ENCODE measurements at regions not wholly inside any gene's neighbourhood (a gene's known extent, or its start where the extent isn't known, plus 50 kb on each side); places are given as distances from the start of the nearest gene placed in this dataset.

DNA sequence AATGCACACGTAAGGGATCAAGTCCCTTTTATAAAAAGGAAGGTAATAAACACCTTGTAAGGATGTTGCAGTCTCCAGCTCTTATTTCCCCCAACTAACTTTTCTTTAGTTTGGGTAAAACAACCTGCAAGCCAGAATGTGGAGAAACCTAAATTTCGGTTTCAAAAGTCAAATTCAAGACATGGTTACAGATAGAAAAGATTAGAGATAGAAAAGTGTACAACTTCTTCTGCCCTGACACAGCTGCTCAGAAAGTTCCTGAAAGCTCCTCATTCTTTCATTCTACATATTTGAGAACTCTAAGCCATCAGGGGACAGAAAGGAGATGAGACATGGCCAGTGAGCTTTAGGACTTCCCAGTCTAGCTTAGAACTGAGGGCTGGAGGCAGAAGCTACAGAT lies 574.9 kb downstream of the DIPK2A start:
- no peak overlapping the region for H3K4me3 ChIP-seq (ENCODE audit: low read length)
- H3K27me3 ChIP-seq (ENCODE audit: insufficient read depth, low read depth, low read length), result no peaks in the 10 kb centered on the region
- no peaks in the 10 kb centered on the region for H3K36me3 ChIP-seq (ENCODE audit: insufficient read depth, low read length)
- no peaks in the 10 kb centered on the region for H3K9me2 ChIP-seq (ENCODE audit: insufficient read depth, low read length)
- H2AFZ ChIP-seq (ENCODE audit: low read depth, low read length), result no peak overlapping the region
- no peaks in the 10 kb centered on the region for H4K20me1 ChIP-seq (ENCODE audit: insufficient read depth)
- H3K27ac ChIP-seq (ENCODE audit: low read length), result no peak overlapping the region
- no peaks in the 10 kb centered on the region for H3K9me3 ChIP-seq (ENCODE audit: low read length)
- no peak for TF ChIP-seq POLR2AphosphoS5 (IDR thresholded peaks at IDR 0.05)
- no peak for TF ChIP-seq EZH2 (IDR thresholded peaks at IDR 0.05; ENCODE audit: borderline replicate concordance, insufficient read depth, low read length, poor library complexity, severe bottlenecking)
- TF ChIP-seq TAF1 (IDR thresholded peaks at IDR 0.05; ENCODE audit: low read depth), result no peak
- TF ChIP-seq SMC3 (conservative IDR thresholded peaks at IDR 0.05; ENCODE audit: poor library complexity), result no peak
- no peak for TF ChIP-seq RAD21 (conservative IDR thresholded peaks at IDR 0.05)
- TF ChIP-seq MXI1 (conservative IDR thresholded peaks at IDR 0.05; ENCODE audit: poor library complexity, severe bottlenecking), result no peak
- no peak for TF ChIP-seq EP300 (conservative IDR thresholded peaks at IDR 0.05; ENCODE audit: poor library complexity, severe bottlenecking)
- TF ChIP-seq, protein P1, sequence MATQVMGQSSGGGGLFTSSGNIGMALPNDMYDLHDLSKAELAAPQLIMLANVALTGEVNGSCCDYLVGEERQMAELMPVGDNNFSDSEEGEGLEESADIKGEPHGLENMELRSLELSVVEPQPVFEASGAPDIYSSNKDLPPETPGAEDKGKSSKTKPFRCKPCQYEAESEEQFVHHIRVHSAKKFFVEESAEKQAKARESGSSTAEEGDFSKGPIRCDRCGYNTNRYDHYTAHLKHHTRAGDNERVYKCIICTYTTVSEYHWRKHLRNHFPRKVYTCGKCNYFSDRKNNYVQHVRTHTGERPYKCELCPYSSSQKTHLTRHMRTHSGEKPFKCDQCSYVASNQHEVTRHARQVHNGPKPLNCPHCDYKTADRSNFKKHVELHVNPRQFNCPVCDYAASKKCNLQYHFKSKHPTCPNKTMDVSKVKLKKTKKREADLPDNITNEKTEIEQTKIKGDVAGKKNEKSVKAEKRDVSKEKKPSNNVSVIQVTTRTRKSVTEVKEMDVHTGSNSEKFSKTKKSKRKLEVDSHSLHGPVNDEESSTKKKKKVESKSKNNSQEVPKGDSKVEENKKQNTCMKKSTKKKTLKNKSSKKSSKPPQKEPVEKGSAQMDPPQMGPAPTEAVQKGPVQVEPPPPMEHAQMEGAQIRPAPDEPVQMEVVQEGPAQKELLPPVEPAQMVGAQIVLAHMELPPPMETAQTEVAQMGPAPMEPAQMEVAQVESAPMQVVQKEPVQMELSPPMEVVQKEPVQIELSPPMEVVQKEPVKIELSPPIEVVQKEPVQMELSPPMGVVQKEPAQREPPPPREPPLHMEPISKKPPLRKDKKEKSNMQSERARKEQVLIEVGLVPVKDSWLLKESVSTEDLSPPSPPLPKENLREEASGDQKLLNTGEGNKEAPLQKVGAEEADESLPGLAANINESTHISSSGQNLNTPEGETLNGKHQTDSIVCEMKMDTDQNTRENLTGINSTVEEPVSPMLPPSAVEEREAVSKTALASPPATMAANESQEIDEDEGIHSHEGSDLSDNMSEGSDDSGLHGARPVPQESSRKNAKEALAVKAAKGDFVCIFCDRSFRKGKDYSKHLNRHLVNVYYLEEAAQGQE (IDR thresholded peaks at IDR 0.05; ENCODE audit: borderline replicate concordance), result no peak
- TF ChIP-seq, protein P2, sequence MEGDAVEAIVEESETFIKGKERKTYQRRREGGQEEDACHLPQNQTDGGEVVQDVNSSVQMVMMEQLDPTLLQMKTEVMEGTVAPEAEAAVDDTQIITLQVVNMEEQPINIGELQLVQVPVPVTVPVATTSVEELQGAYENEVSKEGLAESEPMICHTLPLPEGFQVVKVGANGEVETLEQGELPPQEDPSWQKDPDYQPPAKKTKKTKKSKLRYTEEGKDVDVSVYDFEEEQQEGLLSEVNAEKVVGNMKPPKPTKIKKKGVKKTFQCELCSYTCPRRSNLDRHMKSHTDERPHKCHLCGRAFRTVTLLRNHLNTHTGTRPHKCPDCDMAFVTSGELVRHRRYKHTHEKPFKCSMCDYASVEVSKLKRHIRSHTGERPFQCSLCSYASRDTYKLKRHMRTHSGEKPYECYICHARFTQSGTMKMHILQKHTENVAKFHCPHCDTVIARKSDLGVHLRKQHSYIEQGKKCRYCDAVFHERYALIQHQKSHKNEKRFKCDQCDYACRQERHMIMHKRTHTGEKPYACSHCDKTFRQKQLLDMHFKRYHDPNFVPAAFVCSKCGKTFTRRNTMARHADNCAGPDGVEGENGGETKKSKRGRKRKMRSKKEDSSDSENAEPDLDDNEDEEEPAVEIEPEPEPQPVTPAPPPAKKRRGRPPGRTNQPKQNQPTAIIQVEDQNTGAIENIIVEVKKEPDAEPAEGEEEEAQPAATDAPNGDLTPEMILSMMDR (IDR thresholded peaks at IDR 0.05; ENCODE audit: poor library complexity, severe bottlenecking), result no peak
- no peaks in the 10 kb centered on the region for H3F3A ChIP-seq (ENCODE audit: insufficient read depth, low read length, poor library complexity, severe bottlenecking)
- H3K4me2 ChIP-seq (ENCODE audit: low read length), result no peak overlapping the region
- H3K79me2 ChIP-seq (replicated peaks; ENCODE audit: insufficient read depth, low read length), result no peaks in the 10 kb centered on the region
- H3K9ac ChIP-seq (ENCODE audit: low read length), result no peak overlapping the region

DNA sequence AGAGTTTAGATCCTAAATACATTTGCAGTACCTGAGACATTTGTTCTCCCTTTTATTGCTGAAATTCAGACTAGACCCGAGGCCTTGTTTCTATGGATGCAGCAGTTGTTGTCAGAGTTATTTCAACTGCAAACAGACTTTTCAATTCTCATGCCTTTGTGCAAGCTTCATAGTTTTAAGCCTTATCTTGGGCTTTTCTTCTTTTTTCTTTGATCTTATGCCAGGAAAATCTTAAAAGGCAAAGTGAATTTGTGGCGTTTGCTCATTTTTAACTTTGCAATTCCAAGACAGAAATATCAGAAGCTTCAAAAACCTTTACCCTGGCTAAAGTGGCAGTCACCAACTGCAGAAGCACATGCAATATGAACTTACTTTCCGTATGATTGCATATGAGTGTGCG lies 576.7 kb downstream of the DIPK2A start:
- H3K9me3 ChIP-seq (ENCODE audit: low read length), result no peaks in the 10 kb centered on the region
- no peak overlapping the region for H3K27ac ChIP-seq (ENCODE audit: low read length)
- H3F3A ChIP-seq (ENCODE audit: insufficient read depth, low read length, poor library complexity, severe bottlenecking), result no peaks in the 10 kb centered on the region
- H4K20me1 ChIP-seq (ENCODE audit: insufficient read depth), result no peaks in the 10 kb centered on the region
- H3K4me3 ChIP-seq (ENCODE audit: low read length), result no peak overlapping the region
- H3K4me2 ChIP-seq (ENCODE audit: low read length), result no peak overlapping the region
- H2AFZ ChIP-seq (ENCODE audit: low read depth, low read length), result no peak overlapping the region
- H3K9me2 ChIP-seq (ENCODE audit: insufficient read depth, low read length), result no peaks in the 10 kb centered on the region
- no peak overlapping the region for H3K9ac ChIP-seq (ENCODE audit: low read length)
- H3K79me2 ChIP-seq (replicated peaks; ENCODE audit: insufficient read depth, low read length), result no peaks in the 10 kb centered on the region
- H3K27me3 ChIP-seq (ENCODE audit: insufficient read depth, low read depth, low read length), result no peaks in the 10 kb centered on the region
- no peak for TF ChIP-seq POLR2AphosphoS5 (IDR thresholded peaks at IDR 0.05)
- H3K36me3 ChIP-seq (ENCODE audit: insufficient read depth, low read length), result no peaks in the 10 kb centered on the region

DNA sequence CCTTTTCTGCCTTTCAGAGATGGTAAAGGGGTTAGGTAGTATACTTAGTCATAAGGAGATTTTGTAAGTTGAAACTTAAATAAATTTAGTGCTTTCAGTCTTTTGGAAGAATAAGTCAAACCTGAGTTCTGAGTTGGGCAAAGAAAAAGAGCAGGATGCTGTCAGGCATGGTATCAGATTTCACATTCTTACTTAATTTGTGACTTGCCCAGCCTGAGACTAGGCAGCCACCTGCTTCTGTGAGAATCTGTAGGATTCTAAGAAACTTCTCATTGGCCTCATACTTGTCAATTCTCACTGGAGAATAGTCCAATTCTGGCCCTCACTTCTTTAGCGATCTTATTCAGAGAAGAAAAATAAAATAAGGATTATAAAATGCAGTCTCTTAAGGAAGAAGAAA lies 577.5 kb downstream of the DIPK2A start:
- Histone ChIP-seq H3K9me2 (ENCODE audit: insufficient read depth, low read length) (no peaks in the 10 kb centered on the region), H3K4me3 (ENCODE audit: low read length) (no peak overlapping the region), H3F3A (ENCODE audit: insufficient read depth, low read length, poor library complexity, severe bottlenecking) (no peaks in the 10 kb centered on the region), H4K20me1 (ENCODE audit: insufficient read depth) (no peaks in the 10 kb centered on the region), H3K27me3 (ENCODE audit: insufficient read depth, low read depth, low read length) (no peaks in the 10 kb centered on the region), H3K36me3 (ENCODE audit: insufficient read depth, low read length) (no peaks in the 10 kb centered on the region), H3K79me2 (replicated peaks; ENCODE audit: insufficient read depth, low read length) (no peaks in the 10 kb centered on the region), H3K4me2 (ENCODE audit: low read length) (no peak overlapping the region), H2AFZ (ENCODE audit: low read depth, low read length) (no peak overlapping the region), H3K9ac (ENCODE audit: low read length) (no peak overlapping the region), H3K27ac (ENCODE audit: low read length) (no peak overlapping the region), H3K9me3 (ENCODE audit: low read length) (no peaks in the 10 kb centered on the region)
- no peak for TF ChIP-seq EZH2 (IDR thresholded peaks at IDR 0.05; ENCODE audit: borderline replicate concordance, insufficient read depth, low read length, poor library complexity, severe bottlenecking)
- TF ChIP-seq TAF1 (IDR thresholded peaks at IDR 0.05; ENCODE audit: low read depth), result no peak
- no peak for TF ChIP-seq MXI1 (conservative IDR thresholded peaks at IDR 0.05; ENCODE audit: poor library complexity, severe bottlenecking)
- TF ChIP-seq EP300 (conservative IDR thresholded peaks at IDR 0.05; ENCODE audit: poor library complexity, severe bottlenecking), result no peak
